ENCODE measurements at regions not wholly inside any gene's neighbourhood (a gene's known extent, or its start where the extent isn't known, plus 50 kb on each side); places are given as distances from the start of the nearest gene placed in this dataset.

DNA sequence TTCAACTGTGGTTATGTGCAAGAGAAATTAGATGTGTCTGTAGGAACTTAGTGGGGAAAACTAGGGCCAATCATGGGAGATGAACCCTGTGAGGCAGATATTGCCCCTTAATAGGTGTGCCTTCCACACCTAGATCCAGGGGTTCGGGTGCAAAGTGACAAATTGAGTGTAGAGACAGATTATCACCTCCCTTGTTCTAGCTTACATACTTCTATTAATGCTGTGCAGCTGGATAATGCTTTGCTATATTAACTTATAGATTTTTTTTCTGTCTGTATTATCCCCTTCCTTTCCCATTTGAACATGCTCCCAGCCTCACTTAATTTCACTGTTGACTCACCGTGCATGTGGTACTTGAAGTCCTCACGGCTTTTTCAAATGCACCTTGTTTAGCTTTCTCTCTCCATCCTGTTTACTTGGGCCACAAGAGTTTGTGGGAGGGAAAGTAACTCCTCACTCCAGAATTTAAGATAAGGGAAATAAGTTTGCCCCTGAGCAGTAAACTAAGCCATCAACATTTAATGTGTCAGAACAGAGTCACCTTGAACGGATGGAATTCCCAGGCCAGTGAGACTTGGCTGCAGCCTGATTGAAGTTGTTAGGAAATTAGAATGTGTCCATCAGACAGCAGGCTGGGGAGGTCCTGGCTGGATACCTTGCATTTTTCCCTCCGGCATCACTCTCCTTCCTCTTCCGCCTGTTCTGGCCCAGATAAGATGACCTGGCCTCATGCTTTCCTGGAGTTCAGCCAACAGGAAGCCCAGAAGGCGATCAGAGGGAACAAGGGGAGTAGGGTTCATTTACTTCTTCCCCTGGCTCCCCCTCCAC lies 478.4 kb downstream of the BCOR start:
- H3K9me3 ChIP-seq = no peaks in the 10 kb centered on the region
- H3K27me3 ChIP-seq = no peaks in the 10 kb centered on the region
- no peaks in the 10 kb centered on the region for H3K4me1 ChIP-seq
- TF ChIP-seq POLR2A (IDR thresholded peaks at IDR 0.05) = no peak
- TF ChIP-seq, protein P1, sequence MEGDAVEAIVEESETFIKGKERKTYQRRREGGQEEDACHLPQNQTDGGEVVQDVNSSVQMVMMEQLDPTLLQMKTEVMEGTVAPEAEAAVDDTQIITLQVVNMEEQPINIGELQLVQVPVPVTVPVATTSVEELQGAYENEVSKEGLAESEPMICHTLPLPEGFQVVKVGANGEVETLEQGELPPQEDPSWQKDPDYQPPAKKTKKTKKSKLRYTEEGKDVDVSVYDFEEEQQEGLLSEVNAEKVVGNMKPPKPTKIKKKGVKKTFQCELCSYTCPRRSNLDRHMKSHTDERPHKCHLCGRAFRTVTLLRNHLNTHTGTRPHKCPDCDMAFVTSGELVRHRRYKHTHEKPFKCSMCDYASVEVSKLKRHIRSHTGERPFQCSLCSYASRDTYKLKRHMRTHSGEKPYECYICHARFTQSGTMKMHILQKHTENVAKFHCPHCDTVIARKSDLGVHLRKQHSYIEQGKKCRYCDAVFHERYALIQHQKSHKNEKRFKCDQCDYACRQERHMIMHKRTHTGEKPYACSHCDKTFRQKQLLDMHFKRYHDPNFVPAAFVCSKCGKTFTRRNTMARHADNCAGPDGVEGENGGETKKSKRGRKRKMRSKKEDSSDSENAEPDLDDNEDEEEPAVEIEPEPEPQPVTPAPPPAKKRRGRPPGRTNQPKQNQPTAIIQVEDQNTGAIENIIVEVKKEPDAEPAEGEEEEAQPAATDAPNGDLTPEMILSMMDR (IDR thresholded peaks at IDR 0.05) = no peak
- no peak overlapping the region for H3K4me3 ChIP-seq
- intact Hi-C loops (cut with DNase I; ENCODE audit: low total_unique reads) = no loop called here
- H3K36me3 ChIP-seq = no peaks in the 10 kb centered on the region
- peak overlapping the region in 1 of 2 donors; percentile 42 for H3K27ac ChIP-seq
- DNase-seq = peak in 1 of 2 donors; percentile 31

DNA sequence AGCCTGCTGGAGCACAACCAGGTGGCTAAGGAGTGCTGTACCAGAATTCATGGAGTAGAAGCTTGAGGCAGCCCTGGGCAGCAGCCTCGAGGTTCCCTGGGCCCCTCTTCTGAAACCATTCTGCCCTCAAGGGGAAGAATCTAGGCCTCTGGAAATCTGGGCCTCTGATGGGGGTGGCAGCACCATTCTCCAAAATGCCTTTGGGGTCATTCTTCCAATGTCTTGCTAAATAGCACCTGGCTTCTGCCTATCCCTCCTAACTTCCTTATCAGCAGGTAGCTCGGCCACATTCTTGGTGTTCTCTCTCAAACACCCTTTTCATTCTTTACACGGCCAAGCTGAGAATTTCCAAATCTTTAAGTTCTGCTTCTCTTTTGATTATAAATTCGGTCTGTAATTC lies 473.6 kb downstream of the BCOR start:
- Histone ChIP-seq H3K36me3 (no peaks in the 10 kb centered on the region), H3K4me1 (no peaks in the 10 kb centered on the region), H3K9me3 (no peaks in the 10 kb centered on the region), H3K27me3 (no peaks in the 10 kb centered on the region), H3K27ac (no peak overlapping the region), H3K4me3 (no peak overlapping the region)
- intact Hi-C loops (cut with DNase I; ENCODE audit: low total_unique reads) = no loop called here
- TF ChIP-seq, protein P1 (IDR thresholded peaks at IDR 0.05) = no peak
- no peak for TF ChIP-seq POLR2A (IDR thresholded peaks at IDR 0.05)
- no peak for DNase-seq

DNA sequence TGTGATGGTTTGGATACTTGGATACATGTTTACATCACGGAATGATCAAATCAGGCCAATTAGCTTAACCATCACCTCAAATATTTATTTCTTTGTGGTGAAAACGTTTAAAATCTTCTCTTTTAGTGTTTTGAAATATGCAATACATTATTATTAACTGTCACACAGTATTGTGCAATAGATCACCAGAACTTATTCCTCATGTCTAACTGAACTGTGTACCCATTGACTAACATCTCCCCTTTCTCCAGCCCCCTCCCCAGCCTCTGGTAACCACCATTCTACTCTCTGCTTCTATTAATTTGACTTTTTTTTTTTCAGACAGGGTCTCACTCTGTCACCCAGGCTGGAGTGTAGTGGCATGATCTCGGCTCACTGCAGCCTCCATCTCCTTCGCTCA lies 471.9 kb downstream of the BCOR start:
- no peaks in the 10 kb centered on the region for H3K9me3 ChIP-seq
- no peaks in the 10 kb centered on the region for H3K4me1 ChIP-seq
- intact Hi-C loops (cut with DNase I; ENCODE audit: low total_unique reads) = no loop called here
- H3K27me3 ChIP-seq = no peaks in the 10 kb centered on the region
- no peaks in the 10 kb centered on the region for H3K36me3 ChIP-seq
- no peak for TF ChIP-seq POLR2A (IDR thresholded peaks at IDR 0.05)
- TF ChIP-seq, protein P1 (IDR thresholded peaks at IDR 0.05) = no peak
- no peak overlapping the region for H3K27ac ChIP-seq
- H3K4me3 ChIP-seq = no peak overlapping the region
- DNase-seq = no peak

DNA sequence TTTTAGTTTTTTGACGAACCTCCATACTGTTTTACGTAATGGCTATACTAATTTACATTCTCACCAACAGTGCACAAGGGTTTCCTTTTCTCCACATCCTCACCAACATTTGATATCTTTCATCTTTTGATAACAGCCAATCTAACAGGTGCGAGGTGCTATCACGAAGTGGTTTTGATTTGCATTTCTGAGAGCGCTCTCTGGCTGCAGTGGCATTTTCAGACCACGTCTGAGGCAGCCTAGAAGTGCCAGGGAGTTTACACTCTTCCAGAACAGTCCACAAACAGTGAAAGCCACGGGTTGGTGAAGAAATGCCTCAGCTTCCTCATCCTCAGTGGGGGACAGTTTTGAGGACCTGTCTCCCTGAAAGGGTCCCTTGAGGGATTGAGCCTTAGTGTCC lies 471.0 kb downstream of the BCOR start:
- intact Hi-C loops (cut with DNase I; ENCODE audit: low total_unique reads) = no loop called here
- no peaks in the 10 kb centered on the region for H3K27me3 ChIP-seq
- TF ChIP-seq POLR2A (IDR thresholded peaks at IDR 0.05) = no peak
- TF ChIP-seq, protein P1 (IDR thresholded peaks at IDR 0.05) = no peak
- no peak for DNase-seq
- H3K36me3 ChIP-seq = no peaks in the 10 kb centered on the region
- H3K27ac ChIP-seq = no peak overlapping the region
- H3K4me1 ChIP-seq = no peaks in the 10 kb centered on the region
- H3K9me3 ChIP-seq = no peaks in the 10 kb centered on the region
- H3K4me3 ChIP-seq = no peak overlapping the region

DNA sequence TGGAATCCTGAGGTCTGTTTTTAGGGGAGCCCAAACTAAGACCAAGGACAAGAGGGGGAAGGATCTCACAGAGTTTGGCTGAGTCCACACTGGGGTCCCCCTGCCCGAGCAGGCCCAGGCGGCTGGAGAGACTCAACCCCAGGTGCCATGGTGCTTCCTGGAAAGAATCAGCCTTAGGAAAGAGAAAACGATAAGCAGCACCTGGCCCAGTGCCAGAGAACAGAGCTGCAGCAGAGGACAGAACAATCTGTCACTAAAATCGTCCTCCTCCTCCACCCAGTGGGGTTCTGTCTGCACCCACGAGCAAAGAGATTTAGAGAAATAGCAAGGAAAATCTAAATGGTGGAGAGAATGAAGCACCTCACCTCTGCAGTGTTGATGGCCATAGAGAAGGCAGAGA lies 470.5 kb downstream of the BCOR start:
- intact Hi-C loops (cut with DNase I; ENCODE audit: low total_unique reads) = no loop called here
- H3K4me3 ChIP-seq = no peak overlapping the region
- no peak for DNase-seq
- H3K36me3 ChIP-seq = no peaks in the 10 kb centered on the region
- TF ChIP-seq POLR2A (IDR thresholded peaks at IDR 0.05) = no peak
- TF ChIP-seq, protein P1 (IDR thresholded peaks at IDR 0.05) = no peak
- H3K27me3 ChIP-seq = peaks cover 0 to under 1% of the 10 kb centered on the region in 2 donors
- H3K9me3 ChIP-seq = no peaks in the 10 kb centered on the region
- H3K4me1 ChIP-seq = no peaks in the 10 kb centered on the region
- H3K27ac ChIP-seq = no peak overlapping the region

Measured in uterus (tissue), 3 donors.